22Rv1 (cell line): ENCODE measurements at regions not wholly inside any gene's neighbourhood (a gene's known extent, or its start where the extent isn't known, plus 50 kb on each side); places are given as distances from the start of the nearest gene placed in this dataset.

ENCODE experiments used
- H3K27ac ChIP-seq: fragments of 450-650 bp; 2 replicates; pipeline ENCODE4 v1.5.1; 2017
- CTCF ChIP-seq: fragments of 450-650 bp; IDR thresholded peaks from 2 replicates; pipeline ENCODE4 v1.5.1; 2017; ENCODE audit warnings: mild to moderate bottlenecking
- ZFX ChIP-seq: fragments of 450-650 bp; IDR thresholded peaks from 2 replicates; pipeline ENCODE4 v1.6.1; 2017; ENCODE audit warnings: antibody characterized with exemption, borderline replicate concordance

GRCh38 chr19:28917621-28918020, 295.3 kb downstream of the UQCRFS1 start:
- no peak overlapping the region for H3K27ac ChIP-seq
- TF ChIP-seq ZFX: no peak
- no peak for TF ChIP-seq CTCF

- TF ChIP-seq ZFX (no peak), CTCF (no peak)
- H3K27ac ChIP-seq: no peak overlapping the region
These were observed 297.1 kb downstream of the UQCRFS1 start for GRCh38 chr19:28915737-28916460.

GRCh38 chr19:28915202-28915601, 297.7 kb downstream of the UQCRFS1 start:
- TF ChIP-seq ZFX (no peak), CTCF (no peak)
- no peak overlapping the region for H3K27ac ChIP-seq

GRCh38 chr19:28914173-28914572, 298.8 kb downstream of the UQCRFS1 start:
- H3K27ac ChIP-seq: no peak overlapping the region
- no peak for TF ChIP-seq CTCF
- TF ChIP-seq ZFX: no peak

- H3K27ac ChIP-seq: no peak overlapping the region
- no peak for TF ChIP-seq CTCF
- no peak for TF ChIP-seq ZFX
These were observed 299.3 kb downstream of the UQCRFS1 start for GRCh38 chr19:28913626-28914025.

- TF ChIP-seq CTCF (no peak), ZFX (no peak)
- no peak overlapping the region for H3K27ac ChIP-seq
These were observed 304.0 kb downstream of the UQCRFS1 start for GRCh38 chr19:28908941-28909340.

GRCh38 chr19:28907534-28907933, 305.4 kb downstream of the UQCRFS1 start:
- no peak for TF ChIP-seq ZFX
- no peak for TF ChIP-seq CTCF
- H3K27ac ChIP-seq: no peak overlapping the region
